SK-N-SH treated with all-trans-retinoic acid at 6 μM for 48 hours (cell line): ENCODE measurements at regions not wholly inside any gene's neighbourhood (a gene's known extent, or its start where the extent isn't known, plus 50 kb on each side); places are given as distances from the start of the nearest gene placed in this dataset.

Experiments used
- ATAC-seq: fragments of 200-7000 bp; cut with Tn5 transposase; 3 replicates; pipeline ENCODE4 v1.9.1; 2020; ENCODE audit warnings: mild to moderate bottlenecking, moderate library complexity
- ARNTL ChIP-seq: fragments of 450-650 bp; formaldehyde crosslinking; IDR thresholded peaks from 2 replicates; pipeline ENCODE4 v1.5.0; 2020; ENCODE audit warnings: low read depth, mild to moderate bottlenecking, moderate library complexity, borderline replicate concordance
- BACH2 ChIP-seq: fragments of 250-450 bp; sonication (Bioruptor Pico); IDR thresholded peaks from 2 replicates; pipeline ENCODE4 v1.9.0; 2021; ENCODE audit warnings: mild to moderate bottlenecking, borderline replicate concordance
- CSDC2 ChIP-seq: fragments of 250-450 bp; sonication (Bioruptor Pico); IDR thresholded peaks from 2 replicates; pipeline ENCODE4 v1.5.0; 2020; ENCODE audit warnings: mild to moderate bottlenecking, moderate library complexity
- ESRRG ChIP-seq: fragments of 250-450 bp; sonication (Bioruptor Pico); IDR thresholded peaks from 2 replicates; pipeline ENCODE4 v1.6.1; 2021; ENCODE audit warnings: mild to moderate bottlenecking
- GLIS3 ChIP-seq: fragments of 250-450 bp; sonication (Bioruptor Pico); IDR thresholded peaks from 2 replicates; pipeline ENCODE4 v1.5.0; 2020; ENCODE audit warnings: mild to moderate bottlenecking, moderate library complexity
- ISL1 ChIP-seq: fragments of 250-450 bp; sonication (Bioruptor Pico); IDR thresholded peaks from 2 replicates; pipeline ENCODE4 v2.1.2; 2022; ENCODE audit warnings: mild to moderate bottlenecking, moderate library complexity
- OSR1 ChIP-seq: fragments of 250-450 bp; sonication (Bioruptor Pico); IDR thresholded peaks from 2 replicates; pipeline ENCODE4 v1.8.0; 2022; ENCODE audit warnings: moderate library complexity, mild to moderate bottlenecking, inconsistent platforms
- PPARA ChIP-seq: fragments of 250-450 bp; sonication (Bioruptor Pico); IDR thresholded peaks from 2 replicates; pipeline ENCODE4 v1.5.0; 2020; ENCODE audit warnings: mild to moderate bottlenecking, borderline replicate concordance
- RARB ChIP-seq: fragments of 250-450 bp; sonication (Bioruptor Pico); IDR thresholded peaks from 2 replicates; pipeline ENCODE4 v1.8.0; 2021; ENCODE audit warnings: mild to moderate bottlenecking, moderate library complexity
- SNAI2 ChIP-seq: fragments of 250-450 bp; sonication (Bioruptor Pico); IDR thresholded peaks from 2 replicates; pipeline ENCODE4 v1.5.0; 2020; ENCODE audit warnings: mild to moderate bottlenecking, moderate library complexity
- TCF4 ChIP-seq: fragments of 250-450 bp; sonication (Bioruptor Pico); IDR thresholded peaks from 2 replicates; pipeline ENCODE4 v1.8.0; 2021; ENCODE audit warnings: mild to moderate bottlenecking, moderate library complexity, borderline replicate concordance
- TOX ChIP-seq: fragments of 250-450 bp; sonication (Bioruptor Pico); IDR thresholded peaks from 2 replicates; pipeline ENCODE4 v1.8.0; 2021; ENCODE audit warnings: mild to moderate bottlenecking, moderate library complexity, borderline replicate concordance
- ZC3H10 ChIP-seq: fragments of 250-450 bp; sonication (Bioruptor Pico); IDR thresholded peaks from 2 replicates; pipeline ENCODE4 v1.5.1; 2021; ENCODE audit warnings: mild to moderate bottlenecking, moderate library complexity
- ZFP3 ChIP-seq: fragments of 250-450 bp; sonication (Bioruptor Pico); IDR thresholded peaks from 2 replicates; pipeline ENCODE4 v1.5.0; 2020; ENCODE audit warnings: mild to moderate bottlenecking, moderate library complexity
- ZFP30 ChIP-seq: fragments of 450-650 bp; formaldehyde crosslinking; IDR thresholded peaks from 2 replicates; pipeline ENCODE4 v1.5.0; 2022; ENCODE audit warnings: mild to moderate bottlenecking, moderate library complexity
- ZNF565 ChIP-seq: fragments of 450-650 bp; formaldehyde crosslinking; conservative IDR thresholded peaks from 2 replicates; pipeline ENCODE4 v1.5.0; 2020; ENCODE audit warnings: low read depth, mild to moderate bottlenecking, moderate library complexity
- ZNF70 ChIP-seq: fragments of 450-650 bp; formaldehyde crosslinking; IDR thresholded peaks from 2 replicates; pipeline ENCODE4 v1.5.0; 2020; ENCODE audit warnings: mild to moderate bottlenecking, moderate library complexity
- ZNF8 ChIP-seq: fragments of 450-650 bp; formaldehyde crosslinking; IDR thresholded peaks from 2 replicates; pipeline ENCODE4 v1.5.0; 2020; ENCODE audit warnings: mild to moderate bottlenecking, moderate library complexity
- TF ChIP-seq, protein P1 (sequence below): fragments of 250-450 bp; sonication (Bioruptor Pico); IDR thresholded peaks from 2 replicates; pipeline ENCODE4 v1.5.0; 2020; ENCODE audit warnings: mild to moderate bottlenecking, moderate library complexity
- TF ChIP-seq, protein P2 (sequence below): fragments of 250-450 bp; sonication (Bioruptor Pico); IDR thresholded peaks from 2 replicates; pipeline ENCODE4 v1.5.1; 2021; ENCODE audit warnings: mild to moderate bottlenecking, moderate library complexity
- TF ChIP-seq, protein P3 (sequence below): fragments of 250-450 bp; sonication (Bioruptor Pico); IDR thresholded peaks from 2 replicates; pipeline ENCODE4 v1.5.1; 2020; ENCODE audit warnings: low read depth, mild to moderate bottlenecking, moderate library complexity

DNA sequence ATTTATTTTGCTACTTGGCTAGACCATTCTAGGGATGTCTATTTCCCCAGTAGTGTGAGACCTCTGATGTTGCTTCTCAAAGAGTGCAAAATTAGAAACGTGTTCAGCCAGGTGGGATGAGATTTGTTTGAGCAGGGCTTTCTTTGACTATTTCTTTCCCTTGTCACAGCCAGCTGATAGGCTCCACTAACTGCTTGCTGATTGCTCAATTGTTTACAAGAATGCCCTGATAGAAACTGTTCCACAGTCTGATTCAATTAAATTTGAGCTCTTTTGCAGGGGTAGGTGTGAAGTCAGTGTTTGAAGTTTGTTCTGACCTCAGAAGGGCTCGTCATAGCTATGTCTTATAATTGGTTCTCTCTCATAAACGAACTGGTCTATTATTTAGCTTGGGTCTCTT is 220.5 kb downstream of the FNDC1 start:
- no peak for TF ChIP-seq ARNTL (CRISPR knock-in tag)
- no peak for TF ChIP-seq TCF4 (CRISPR knock-in tag)
- no peak for TF ChIP-seq RARB (CRISPR knock-in tag)

DNA sequence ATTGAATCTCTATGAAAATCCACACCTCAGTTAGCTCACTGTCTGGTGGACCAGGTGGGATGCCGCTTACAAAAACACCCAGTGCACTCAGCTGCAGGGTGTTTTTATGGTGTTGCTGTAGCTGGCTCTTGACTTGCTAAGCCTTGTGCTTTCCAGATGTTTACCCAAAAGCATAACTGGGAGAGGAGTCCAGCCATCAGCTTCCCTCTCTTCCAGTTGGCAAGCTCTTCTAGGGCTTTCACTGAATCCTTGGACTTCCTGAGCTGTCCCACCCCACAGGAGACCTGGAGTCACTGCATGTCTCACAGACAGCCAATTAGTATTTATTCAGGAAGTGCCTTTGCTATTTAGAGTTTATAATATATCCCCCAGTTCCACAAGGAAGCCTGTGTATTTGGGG is 210.9 kb downstream of the FNDC1 start:
- TF ChIP-seq ZC3H10 (CRISPR knock-in tag) (no peak), ESRRG (CRISPR knock-in tag) (no peak), ZFP30 (CRISPR knock-in tag) (no peak), TOX (no peak), CSDC2 (CRISPR knock-in tag) (no peak), PPARA (no peak), ARNTL (CRISPR knock-in tag) (no peak)
- TF ChIP-seq, protein P1, sequence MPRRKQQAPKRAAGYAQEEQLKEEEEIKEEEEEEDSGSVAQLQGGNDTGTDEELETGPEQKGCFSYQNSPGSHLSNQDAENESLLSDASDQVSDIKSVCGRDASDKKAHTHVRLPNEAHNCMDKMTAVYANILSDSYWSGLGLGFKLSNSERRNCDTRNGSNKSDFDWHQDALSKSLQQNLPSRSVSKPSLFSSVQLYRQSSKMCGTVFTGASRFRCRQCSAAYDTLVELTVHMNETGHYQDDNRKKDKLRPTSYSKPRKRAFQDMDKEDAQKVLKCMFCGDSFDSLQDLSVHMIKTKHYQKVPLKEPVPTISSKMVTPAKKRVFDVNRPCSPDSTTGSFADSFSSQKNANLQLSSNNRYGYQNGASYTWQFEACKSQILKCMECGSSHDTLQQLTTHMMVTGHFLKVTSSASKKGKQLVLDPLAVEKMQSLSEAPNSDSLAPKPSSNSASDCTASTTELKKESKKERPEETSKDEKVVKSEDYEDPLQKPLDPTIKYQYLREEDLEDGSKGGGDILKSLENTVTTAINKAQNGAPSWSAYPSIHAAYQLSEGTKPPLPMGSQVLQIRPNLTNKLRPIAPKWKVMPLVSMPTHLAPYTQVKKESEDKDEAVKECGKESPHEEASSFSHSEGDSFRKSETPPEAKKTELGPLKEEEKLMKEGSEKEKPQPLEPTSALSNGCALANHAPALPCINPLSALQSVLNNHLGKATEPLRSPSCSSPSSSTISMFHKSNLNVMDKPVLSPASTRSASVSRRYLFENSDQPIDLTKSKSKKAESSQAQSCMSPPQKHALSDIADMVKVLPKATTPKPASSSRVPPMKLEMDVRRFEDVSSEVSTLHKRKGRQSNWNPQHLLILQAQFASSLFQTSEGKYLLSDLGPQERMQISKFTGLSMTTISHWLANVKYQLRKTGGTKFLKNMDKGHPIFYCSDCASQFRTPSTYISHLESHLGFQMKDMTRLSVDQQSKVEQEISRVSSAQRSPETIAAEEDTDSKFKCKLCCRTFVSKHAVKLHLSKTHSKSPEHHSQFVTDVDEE, result no peak
- no peak for ATAC-seq

More for the DNA sequence above, 220.5 kb downstream of the FNDC1 start:
- ATAC-seq, result no peak

DNA sequence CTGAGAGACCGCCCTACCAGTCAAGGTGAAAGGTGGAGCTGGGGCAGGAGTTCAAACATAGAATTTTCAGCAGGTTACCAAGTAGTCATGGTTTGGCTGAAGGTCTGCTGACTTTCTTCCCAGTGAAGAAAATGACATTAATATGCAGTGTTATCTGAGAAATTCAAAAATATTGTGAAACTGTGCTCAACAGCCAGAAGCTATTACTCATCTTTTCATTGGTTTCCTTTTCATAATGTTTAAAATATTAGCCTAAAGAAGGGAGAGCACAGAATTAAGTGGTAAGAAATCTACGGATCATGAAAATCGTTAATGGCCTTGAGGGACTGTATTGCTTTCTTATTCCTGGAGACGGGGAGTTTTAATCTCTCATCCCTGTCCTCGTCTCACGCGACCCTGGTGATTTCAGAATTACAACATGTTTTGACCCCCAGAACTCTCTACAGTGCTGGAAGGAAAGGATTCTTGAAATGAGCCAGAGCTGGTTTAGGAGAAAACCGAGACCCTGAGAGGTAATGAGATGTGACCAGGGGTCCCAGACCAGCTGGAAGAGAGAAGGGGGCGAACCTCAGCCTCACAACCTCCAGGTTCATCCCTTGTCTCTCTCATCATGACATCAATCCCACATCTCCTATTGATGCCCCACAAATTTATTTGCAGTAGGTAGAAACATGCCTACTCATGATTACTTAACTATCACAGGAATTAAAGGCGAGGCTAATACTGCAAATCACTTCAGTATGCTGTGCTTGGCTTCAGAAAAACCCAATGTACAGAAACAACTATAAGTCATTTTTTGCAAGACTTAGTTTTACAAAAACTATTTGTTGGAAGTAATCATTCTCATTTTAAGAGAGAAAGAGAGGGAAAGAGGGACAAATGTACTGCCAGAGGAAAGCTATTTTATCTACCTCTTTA is 209.5 kb downstream of the FNDC1 start:
- no peak for ATAC-seq
- no peak for TF ChIP-seq BACH2 (CRISPR knock-in tag)
- TF ChIP-seq TOX, result no peak
- no peak for TF ChIP-seq ZFP3
- TF ChIP-seq ZNF565 (CRISPR knock-in tag), result no peak
- TF ChIP-seq PPARA, result no peak
- TF ChIP-seq, protein P2, sequence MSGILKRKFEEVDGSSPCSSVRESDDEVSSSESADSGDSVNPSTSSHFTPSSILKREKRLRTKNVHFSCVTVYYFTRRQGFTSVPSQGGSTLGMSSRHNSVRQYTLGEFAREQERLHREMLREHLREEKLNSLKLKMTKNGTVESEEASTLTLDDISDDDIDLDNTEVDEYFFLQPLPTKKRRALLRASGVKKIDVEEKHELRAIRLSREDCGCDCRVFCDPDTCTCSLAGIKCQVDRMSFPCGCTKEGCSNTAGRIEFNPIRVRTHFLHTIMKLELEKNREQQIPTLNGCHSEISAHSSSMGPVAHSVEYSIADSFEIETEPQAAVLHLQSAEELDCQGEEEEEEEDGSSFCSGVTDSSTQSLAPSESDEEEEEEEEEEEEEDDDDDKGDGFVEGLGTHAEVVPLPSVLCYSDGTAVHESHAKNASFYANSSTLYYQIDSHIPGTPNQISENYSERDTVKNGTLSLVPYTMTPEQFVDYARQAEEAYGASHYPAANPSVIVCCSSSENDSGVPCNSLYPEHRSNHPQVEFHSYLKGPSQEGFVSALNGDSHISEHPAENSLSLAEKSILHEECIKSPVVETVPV, result no peak
- no peak for TF ChIP-seq OSR1 (CRISPR knock-in tag)

DNA sequence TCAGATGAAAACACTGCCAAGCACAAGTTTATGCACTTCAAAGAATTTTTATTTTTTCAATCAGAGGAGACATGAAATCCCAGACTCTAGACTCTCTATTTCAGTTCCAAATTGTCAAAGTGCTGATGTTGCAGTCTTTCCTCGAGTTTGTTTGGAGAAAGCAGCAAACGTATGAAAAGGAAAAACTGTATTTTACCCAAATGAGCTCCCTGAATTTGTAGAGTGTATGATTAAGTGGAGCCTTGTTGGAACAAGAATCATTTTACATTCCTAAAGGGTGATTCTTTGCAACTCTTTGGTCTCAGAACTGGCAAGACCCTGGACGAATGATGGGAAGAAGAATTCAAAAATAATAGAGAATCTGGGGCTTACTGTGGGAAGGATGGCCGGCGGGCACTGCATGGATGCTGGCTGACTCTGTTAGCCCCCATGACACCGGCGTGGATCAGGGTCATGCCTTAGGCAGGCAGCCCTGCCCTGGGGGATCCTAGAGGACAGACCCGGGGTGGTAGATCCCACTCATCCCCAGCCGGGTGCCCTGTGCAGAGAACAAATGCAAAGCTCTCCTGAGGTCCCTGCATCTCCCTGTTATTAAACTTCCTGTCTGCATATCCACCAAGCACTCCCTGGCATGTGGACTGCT is 207.4 kb downstream of the FNDC1 start:
- ATAC-seq, result no peak
- TF ChIP-seq TOX (no peak), CSDC2 (CRISPR knock-in tag) (no peak), OSR1 (CRISPR knock-in tag) (no peak), TCF4 (CRISPR knock-in tag) (no peak), SNAI2 (CRISPR knock-in tag) (no peak), ZFP3 (no peak), PPARA (no peak), ZNF8 (CRISPR knock-in tag) (no peak), RARB (CRISPR knock-in tag) (no peak), ARNTL (CRISPR knock-in tag) (no peak), GLIS3 (CRISPR knock-in tag) (no peak), ZNF70 (no peak), BACH2 (CRISPR knock-in tag) (no peak), ESRRG (CRISPR knock-in tag) (no peak), ZFP30 (CRISPR knock-in tag) (no peak), ZC3H10 (CRISPR knock-in tag) (no peak), ISL1 (CRISPR knock-in tag) (no peak)
- TF ChIP-seq, protein P3, sequence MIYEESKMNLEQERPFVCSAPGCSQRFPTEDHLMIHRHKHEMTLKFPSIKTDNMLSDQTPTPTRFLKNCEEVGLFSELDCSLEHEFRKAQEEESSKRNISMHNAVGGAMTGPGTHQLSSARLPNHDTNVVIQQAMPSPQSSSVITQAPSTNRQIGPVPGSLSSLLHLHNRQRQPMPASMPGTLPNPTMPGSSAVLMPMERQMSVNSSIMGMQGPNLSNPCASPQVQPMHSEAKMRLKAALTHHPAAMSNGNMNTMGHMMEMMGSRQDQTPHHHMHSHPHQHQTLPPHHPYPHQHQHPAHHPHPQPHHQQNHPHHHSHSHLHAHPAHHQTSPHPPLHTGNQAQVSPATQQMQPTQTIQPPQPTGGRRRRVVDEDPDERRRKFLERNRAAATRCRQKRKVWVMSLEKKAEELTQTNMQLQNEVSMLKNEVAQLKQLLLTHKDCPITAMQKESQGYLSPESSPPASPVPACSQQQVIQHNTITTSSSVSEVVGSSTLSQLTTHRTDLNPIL (CRISPR knock-in tag), result no peak
- TF ChIP-seq, protein P2, result no peak
